ENCODE measurements at regions not wholly inside any gene's neighbourhood (a gene's known extent, or its start where the extent isn't known, plus 50 kb on each side); places are given as distances from the start of the nearest gene placed in this dataset.

DNA sequence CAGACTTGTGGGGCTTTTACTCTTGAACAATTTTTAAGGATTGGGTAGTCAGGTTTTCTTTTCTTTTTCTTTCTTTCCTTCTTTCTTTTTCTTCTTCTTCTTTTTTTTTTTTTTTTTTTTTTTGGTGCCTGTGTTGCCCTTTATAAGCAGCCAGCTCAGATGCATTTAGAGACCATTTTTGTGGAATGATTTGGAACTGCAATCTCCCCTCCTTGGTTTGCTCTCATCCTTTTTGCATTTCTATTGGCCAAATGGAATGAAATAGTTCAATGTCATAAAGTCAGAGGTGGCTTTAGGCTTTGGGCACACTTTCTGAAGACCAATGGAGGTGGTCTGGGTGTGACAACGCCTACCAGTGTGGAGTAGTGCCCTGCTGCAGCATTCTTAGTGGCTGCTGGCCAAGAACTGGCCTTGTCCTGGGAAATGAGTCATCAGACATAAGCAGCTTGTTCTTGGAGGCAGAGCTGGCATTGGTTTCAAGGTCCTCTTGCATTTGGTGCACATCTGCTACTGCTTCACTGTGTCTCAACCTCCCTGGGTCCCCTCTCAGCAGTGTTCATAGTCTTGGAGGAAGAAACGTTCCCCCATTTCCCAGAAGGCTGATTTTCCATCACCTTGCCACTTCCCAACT, 84.5 kb downstream of the CT47B1 start:
- no peak overlapping the region for H3K4me3 ChIP-seq (ENCODE audit: low read depth, low read length)
- peak; percentile 73 for DNase-seq (ENCODE audit: low read depth)
- TF ChIP-seq CTCF (IDR thresholded peaks at IDR 0.05; ENCODE audit: insufficient read depth, low read length), result no peak

DNA sequence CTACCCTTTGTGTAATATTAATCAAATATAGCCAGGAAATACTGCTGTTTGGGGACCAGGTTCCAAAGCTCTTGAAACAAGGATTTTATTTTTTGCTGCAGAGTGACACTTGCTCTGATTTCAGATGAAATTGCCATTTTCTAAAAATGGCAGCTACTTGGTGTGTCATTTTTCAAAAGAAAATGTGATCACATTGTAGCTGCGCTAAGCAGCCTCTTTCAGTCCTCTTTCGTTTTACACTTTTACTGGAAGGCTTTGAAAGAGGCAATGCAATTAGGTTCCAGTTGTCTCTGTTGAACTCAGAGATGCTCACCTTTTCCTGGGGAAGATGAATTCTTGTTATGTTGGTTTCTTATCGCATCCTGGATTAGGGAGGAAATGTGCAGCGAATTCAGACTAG, 85.1 kb downstream of the CT47B1 start:
- H3K4me3 ChIP-seq (ENCODE audit: low read depth, low read length), result no peak overlapping the region
- DNase-seq (ENCODE audit: low read depth), result no peak
- no peak for TF ChIP-seq CTCF (IDR thresholded peaks at IDR 0.05; ENCODE audit: insufficient read depth, low read length)

DNA sequence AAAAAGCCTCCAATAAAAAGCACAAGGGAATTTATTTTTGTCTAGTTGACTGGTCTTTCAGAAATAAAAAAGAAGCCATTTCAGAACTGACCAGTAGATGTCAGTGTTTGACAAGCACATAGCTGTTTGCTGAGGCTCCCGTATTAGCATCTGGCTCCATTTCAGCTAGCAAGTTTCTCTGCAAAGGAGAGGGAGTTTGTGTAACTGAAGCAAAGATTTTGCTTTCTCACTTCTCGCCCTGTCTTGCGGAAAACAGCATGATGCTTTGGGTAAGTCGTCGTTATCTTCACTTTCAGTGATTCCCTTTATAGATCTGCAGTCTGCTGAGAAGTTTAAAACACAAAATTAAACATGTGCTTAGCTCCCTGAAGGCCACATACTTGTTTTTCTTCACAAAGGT, 85.5 kb downstream of the CT47B1 start:
- peak; percentile 91 for DNase-seq (ENCODE audit: low read depth)
- peak; percentile 88 for TF ChIP-seq CTCF (IDR thresholded peaks at IDR 0.05; ENCODE audit: insufficient read depth, low read length)
- H3K4me3 ChIP-seq (ENCODE audit: low read depth, low read length), result no peak overlapping the region

- no peak overlapping the region for H3K4me3 ChIP-seq (ENCODE audit: low read depth, low read length)
- DNase-seq (ENCODE audit: low read depth), result peak; percentile 82
- no peak for TF ChIP-seq CTCF (IDR thresholded peaks at IDR 0.05; ENCODE audit: insufficient read depth, low read length)
These were observed 94.3 kb downstream of the CT47B1 start for GRCh38 chrX:120781403-120781802.

DNA sequence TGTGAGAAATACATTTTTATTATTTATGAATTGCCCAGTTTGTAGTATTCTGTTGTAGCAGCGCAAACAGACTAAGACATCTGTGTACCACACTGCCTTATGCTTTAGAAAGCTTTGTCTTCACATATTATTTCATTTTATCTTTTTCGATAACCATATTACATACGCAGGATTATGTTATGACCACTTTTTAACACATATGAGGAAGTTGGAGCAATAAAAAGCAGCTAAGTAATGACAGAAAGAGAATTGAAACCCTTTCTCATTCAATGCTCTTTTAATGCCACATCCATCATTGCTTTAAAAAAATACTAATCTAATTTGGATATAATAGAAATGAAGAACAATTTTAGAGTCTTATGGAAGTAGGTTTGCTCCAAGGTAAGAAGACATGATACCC, 99.7 kb downstream of the CT47B1 start:
- no peak for TF ChIP-seq CTCF (IDR thresholded peaks at IDR 0.05; ENCODE audit: insufficient read depth, low read length)
- H3K4me3 ChIP-seq (ENCODE audit: low read depth, low read length), result no peak overlapping the region
- DNase-seq (ENCODE audit: low read depth), result no peak

- H3K4me3 ChIP-seq (ENCODE audit: low read depth, low read length), result no peak overlapping the region
- DNase-seq (ENCODE audit: low read depth), result peak; percentile 27
- TF ChIP-seq CTCF (IDR thresholded peaks at IDR 0.05; ENCODE audit: insufficient read depth, low read length), result no peak
These were observed 101.1 kb downstream of the CT47B1 start for GRCh38 chrX:120774606-120775005.

DNA sequence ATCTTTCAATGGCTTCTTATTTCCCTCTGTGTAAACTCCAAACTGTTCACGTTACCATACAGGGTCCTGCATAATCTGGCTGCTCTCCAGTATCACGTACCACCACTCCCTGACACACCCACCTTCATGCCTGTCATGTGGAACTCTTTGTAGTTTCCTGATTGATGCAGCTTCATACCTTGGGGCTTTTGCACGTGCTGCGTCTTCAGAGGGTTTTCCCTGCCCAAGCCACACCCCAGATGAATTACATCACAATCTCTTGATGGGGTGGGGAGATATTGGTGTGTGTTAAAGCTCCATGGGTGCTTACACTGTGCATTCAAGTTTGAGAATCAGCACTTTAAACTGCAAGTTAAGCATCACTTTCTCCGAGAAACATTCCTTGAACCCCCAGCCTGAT, 101.9 kb downstream of the CT47B1 start:
- DNase-seq (ENCODE audit: low read depth), result no peak
- H3K4me3 ChIP-seq (ENCODE audit: low read depth, low read length), result no peak overlapping the region
- TF ChIP-seq CTCF (IDR thresholded peaks at IDR 0.05; ENCODE audit: insufficient read depth, low read length), result no peak
